Activated CD4-positive, alpha-beta memory T cell treated with anti-CD3 and anti-CD28 coated beads for 36 hours (primary cell): ENCODE measurements at regions not wholly inside any gene's neighbourhood (a gene's known extent, or its start where the extent isn't known, plus 50 kb on each side); places are given as distances from the start of the nearest gene placed in this dataset.

Source experiments
- CTCF ChIA-PET: fragments of 350-600 bp; sonication (Branson Sonifier 250); formaldehyde crosslinking; loops from one replicate; lab custom pipeline; 2021; ENCODE audit warnings: antibody characterized with exemption, inconsistent platforms; lab: Charles Lee
- POLR2A ChIA-PET: fragments of 350-600 bp; sonication (Branson Sonifier 250); formaldehyde crosslinking; loops from one replicate; lab custom pipeline; 2021; ENCODE audit warnings: antibody characterized with exemption; lab: Charles Lee
- DNase-seq: peaks from one replicate; pipeline ENCODE4 v3.0.0-alpha.2; 2020
- H3K27ac Mint-ChIP-seq: one replicate; pipeline ENCODE4 v1.8.0; 2021; ENCODE audit warnings: mixed read lengths
- H3K27me3 Mint-ChIP-seq: one replicate; pipeline ENCODE4 v1.8.0; 2021; ENCODE audit warnings: mixed read lengths
- H3K36me3 Mint-ChIP-seq: one replicate; pipeline ENCODE4 v1.8.0; 2021; ENCODE audit warnings: mixed read lengths
- H3K4me1 Mint-ChIP-seq: one replicate; pipeline ENCODE4 v1.8.0; 2021; ENCODE audit warnings: low read depth, mixed read lengths
- H3K4me3 Mint-ChIP-seq: one replicate; pipeline ENCODE4 v1.8.0; 2021; ENCODE audit warnings: mild to moderate bottlenecking, mixed read lengths
- H3K9me3 Mint-ChIP-seq: one replicate; pipeline ENCODE4 v1.8.0; 2021; ENCODE audit warnings: mixed read lengths
- intact Hi-C: fragments of 100-400 bp; cut with micrococcal nuclease; formaldehyde crosslinking; loops from one replicate; pipeline ENCODE4 v1.15.1; 2023

GRCh38 chr5:3365501-3366215 lies 230.0 kb upstream of the IRX1 start:
- Mint-ChIP-seq H3K36me3 (no peaks in the 10 kb centered on the region), H3K4me1 (no peaks in the 10 kb centered on the region), H3K27ac (no peak overlapping the region), H3K9me3 (no peaks in the 10 kb centered on the region), H3K27me3 (no peaks in the 10 kb centered on the region), H3K4me3 (no peak overlapping the region)
- ChIA-PET CTCF (no interaction called here), POLR2A (no interaction called here)
- DNase-seq, result no peak
- intact Hi-C loops, result no loop called here

GRCh38 chr5:3364941-3365340 lies 230.7 kb upstream of the IRX1 start:
- Mint-ChIP-seq H3K4me1 (no peaks in the 10 kb centered on the region), H3K36me3 (no peaks in the 10 kb centered on the region), H3K9me3 (no peaks in the 10 kb centered on the region), H3K27me3 (no peaks in the 10 kb centered on the region), H3K4me3 (no peak overlapping the region), H3K27ac (no peak overlapping the region)
- POLR2A ChIA-PET, result no interaction called here
- CTCF ChIA-PET, result no interaction called here
- intact Hi-C loops, result no loop called here
- no peak for DNase-seq

GRCh38 chr5:3364433-3364832 lies 231.2 kb upstream of the IRX1 start:
- H3K9me3 Mint-ChIP-seq, result no peaks in the 10 kb centered on the region
- no peak overlapping the region for H3K27ac Mint-ChIP-seq
- H3K36me3 Mint-ChIP-seq, result no peaks in the 10 kb centered on the region
- H3K27me3 Mint-ChIP-seq, result no peaks in the 10 kb centered on the region
- intact Hi-C loops, result no loop called here
- ChIA-PET POLR2A (no interaction called here), CTCF (no interaction called here)
- H3K4me3 Mint-ChIP-seq, result no peak overlapping the region
- DNase-seq, result no peak
- H3K4me1 Mint-ChIP-seq, result no peaks in the 10 kb centered on the region

- Mint-ChIP-seq H3K27ac (no peak overlapping the region), H3K9me3 (no peaks in the 10 kb centered on the region), H3K4me1 (no peaks in the 10 kb centered on the region), H3K36me3 (no peaks in the 10 kb centered on the region), H3K27me3 (no peaks in the 10 kb centered on the region), H3K4me3 (no peak overlapping the region)
- intact Hi-C loops, result no loop called here
- ChIA-PET POLR2A (no interaction called here), CTCF (no interaction called here)
- DNase-seq, result no peak
Observed at GRCh38 chr5:3362606-3362910, 233.1 kb upstream of the IRX1 start.

- Mint-ChIP-seq H3K27me3 (no peaks in the 10 kb centered on the region), H3K4me3 (no peak overlapping the region), H3K27ac (no peak overlapping the region), H3K36me3 (no peaks in the 10 kb centered on the region), H3K9me3 (no peaks in the 10 kb centered on the region), H3K4me1 (no peaks in the 10 kb centered on the region)
- ChIA-PET CTCF (no interaction called here), POLR2A (no interaction called here)
- no peak for DNase-seq
- intact Hi-C loops, result no loop called here
Observed at GRCh38 chr5:3361811-3362605, 233.6 kb upstream of the IRX1 start.

GRCh38 chr5:3359642-3360041 lies 236.0 kb upstream of the IRX1 start:
- no peaks in the 10 kb centered on the region for H3K9me3 Mint-ChIP-seq
- no peaks in the 10 kb centered on the region for H3K4me1 Mint-ChIP-seq
- CTCF ChIA-PET, result no interaction called here
- POLR2A ChIA-PET, result no interaction called here
- no peak overlapping the region for H3K27ac Mint-ChIP-seq
- H3K4me3 Mint-ChIP-seq, result no peak overlapping the region
- DNase-seq, result no peak
- H3K36me3 Mint-ChIP-seq, result no peaks in the 10 kb centered on the region
- intact Hi-C loops, result no loop called here
- no peaks in the 10 kb centered on the region for H3K27me3 Mint-ChIP-seq

GRCh38 chr5:3357291-3357690 lies 238.3 kb upstream of the IRX1 start:
- intact Hi-C loops, result no loop called here
- Mint-ChIP-seq H3K36me3 (no peaks in the 10 kb centered on the region), H3K4me1 (no peaks in the 10 kb centered on the region), H3K27ac (no peak overlapping the region), H3K9me3 (no peaks in the 10 kb centered on the region), H3K4me3 (no peak overlapping the region), H3K27me3 (no peaks in the 10 kb centered on the region)
- ChIA-PET CTCF (interaction anchor here (0.7 kb wide), 1 partner anchor 13 kb away, joined by 3 read pairs; no protein-coding TSS in a partner anchor), POLR2A (no interaction called here)
- DNase-seq, result no peak

- no peak overlapping the region for H3K4me3 Mint-ChIP-seq
- CTCF ChIA-PET, result no interaction called here
- no peaks in the 10 kb centered on the region for H3K36me3 Mint-ChIP-seq
- DNase-seq, result no peak
- POLR2A ChIA-PET, result no interaction called here
- intact Hi-C loops, result no loop called here
- H3K27me3 Mint-ChIP-seq, result no peaks in the 10 kb centered on the region
- no peak overlapping the region for H3K27ac Mint-ChIP-seq
- no peaks in the 10 kb centered on the region for H3K9me3 Mint-ChIP-seq
- H3K4me1 Mint-ChIP-seq, result no peaks in the 10 kb centered on the region
Observed at GRCh38 chr5:3356016-3356415, 239.6 kb upstream of the IRX1 start.

GRCh38 chr5:3355126-3355525 lies 240.5 kb upstream of the IRX1 start:
- Mint-ChIP-seq H3K4me1 (no peaks in the 10 kb centered on the region), H3K9me3 (no peaks in the 10 kb centered on the region), H3K27me3 (no peaks in the 10 kb centered on the region), H3K27ac (no peak overlapping the region), H3K4me3 (no peak overlapping the region), H3K36me3 (no peaks in the 10 kb centered on the region)
- POLR2A ChIA-PET, result no interaction called here
- CTCF ChIA-PET, result no interaction called here
- DNase-seq, result no peak
- intact Hi-C loops, result no loop called here

GRCh38 chr5:3354606-3355005 lies 241.0 kb upstream of the IRX1 start:
- Mint-ChIP-seq H3K27ac (no peak overlapping the region), H3K36me3 (no peaks in the 10 kb centered on the region), H3K4me3 (no peak overlapping the region), H3K4me1 (no peaks in the 10 kb centered on the region), H3K27me3 (no peaks in the 10 kb centered on the region), H3K9me3 (no peaks in the 10 kb centered on the region)
- intact Hi-C loops, result no loop called here
- DNase-seq, result no peak
- ChIA-PET POLR2A (no interaction called here), CTCF (no interaction called here)

GRCh38 chr5:3353561-3353960 lies 242.1 kb upstream of the IRX1 start:
- Mint-ChIP-seq H3K4me3 (no peak overlapping the region), H3K9me3 (no peaks in the 10 kb centered on the region), H3K4me1 (no peaks in the 10 kb centered on the region), H3K36me3 (no peaks in the 10 kb centered on the region), H3K27me3 (no peaks in the 10 kb centered on the region), H3K27ac (no peak overlapping the region)
- DNase-seq, result no peak
- CTCF ChIA-PET, result no interaction called here
- POLR2A ChIA-PET, result no interaction called here
- intact Hi-C loops, result no loop called here

GRCh38 chr5:3352711-3353110 lies 242.9 kb upstream of the IRX1 start:
- H3K27ac Mint-ChIP-seq, result no peak overlapping the region

More at GRCh38 chr5:3352711-3353110, 242.9 kb upstream of the IRX1 start:
- no peaks in the 10 kb centered on the region for H3K4me1 Mint-ChIP-seq
- no peaks in the 10 kb centered on the region for H3K27me3 Mint-ChIP-seq
- CTCF ChIA-PET, result no interaction called here
- intact Hi-C loops, result no loop called here
- no peak for DNase-seq
- POLR2A ChIA-PET, result no interaction called here
- H3K36me3 Mint-ChIP-seq, result no peaks in the 10 kb centered on the region
- no peak overlapping the region for H3K4me3 Mint-ChIP-seq
- H3K9me3 Mint-ChIP-seq, result no peaks in the 10 kb centered on the region
